ENCODE measurements at regions not wholly inside any gene's neighbourhood (a gene's known extent, or its start where the extent isn't known, plus 50 kb on each side); places are given as distances from the start of the nearest gene placed in this dataset.
A peak's percentile ranks its signal among the peaks of the same experiment; 100 is the strongest.
"Not testable (repeated sequence)": the region's sequence is repeated elsewhere in the genome, so short reads cannot be mapped to it uniquely, and the experiment has no call there.

DNA sequence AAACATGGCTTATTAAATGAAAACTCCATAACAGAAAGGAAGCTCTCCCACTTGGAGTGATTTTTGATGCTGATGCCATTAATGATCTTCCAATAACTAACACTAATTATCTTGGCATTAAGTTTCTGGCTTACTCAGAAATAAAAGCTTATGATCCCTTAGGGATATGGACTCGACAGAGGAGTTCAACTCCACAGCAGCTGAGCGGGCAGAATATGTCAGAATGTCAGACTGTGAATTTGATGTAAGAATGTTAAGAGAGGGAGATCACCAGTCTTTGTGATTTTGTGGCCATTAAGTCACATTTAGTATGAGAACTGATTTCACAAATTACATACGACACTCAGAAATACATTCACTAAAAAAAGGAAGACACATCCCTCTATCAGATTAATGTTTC is 2244.0 kb downstream of the ARAP2 start:
- H3K9me2 ChIP-seq (replicated peaks; ENCODE audit: low read depth, low read length) = no peaks in the 10 kb centered on the region
- no peaks in the 10 kb centered on the region for H3K9me3 ChIP-seq (ENCODE audit: insufficient read depth, low read depth, low read length)
- no peak overlapping the region for H3K9ac ChIP-seq (ENCODE audit: low read depth, low read length, poor library complexity, severe bottlenecking)
- H3K4me2 ChIP-seq (ENCODE audit: low read depth, low read length, poor library complexity, severe bottlenecking) = no peak overlapping the region
- no peak overlapping the region for H2AFZ ChIP-seq (ENCODE audit: low read length)
- no peak overlapping the region for H3K4me3 ChIP-seq (ENCODE audit: low read length, poor library complexity, severe bottlenecking)
- no peaks in the 10 kb centered on the region for H3F3A ChIP-seq (ENCODE audit: low read depth)
- H3K27me3 ChIP-seq (ENCODE audit: insufficient read depth, low read length, poor library complexity, severe bottlenecking) = no peaks in the 10 kb centered on the region
- TF ChIP-seq, protein P1, sequence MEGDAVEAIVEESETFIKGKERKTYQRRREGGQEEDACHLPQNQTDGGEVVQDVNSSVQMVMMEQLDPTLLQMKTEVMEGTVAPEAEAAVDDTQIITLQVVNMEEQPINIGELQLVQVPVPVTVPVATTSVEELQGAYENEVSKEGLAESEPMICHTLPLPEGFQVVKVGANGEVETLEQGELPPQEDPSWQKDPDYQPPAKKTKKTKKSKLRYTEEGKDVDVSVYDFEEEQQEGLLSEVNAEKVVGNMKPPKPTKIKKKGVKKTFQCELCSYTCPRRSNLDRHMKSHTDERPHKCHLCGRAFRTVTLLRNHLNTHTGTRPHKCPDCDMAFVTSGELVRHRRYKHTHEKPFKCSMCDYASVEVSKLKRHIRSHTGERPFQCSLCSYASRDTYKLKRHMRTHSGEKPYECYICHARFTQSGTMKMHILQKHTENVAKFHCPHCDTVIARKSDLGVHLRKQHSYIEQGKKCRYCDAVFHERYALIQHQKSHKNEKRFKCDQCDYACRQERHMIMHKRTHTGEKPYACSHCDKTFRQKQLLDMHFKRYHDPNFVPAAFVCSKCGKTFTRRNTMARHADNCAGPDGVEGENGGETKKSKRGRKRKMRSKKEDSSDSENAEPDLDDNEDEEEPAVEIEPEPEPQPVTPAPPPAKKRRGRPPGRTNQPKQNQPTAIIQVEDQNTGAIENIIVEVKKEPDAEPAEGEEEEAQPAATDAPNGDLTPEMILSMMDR (conservative IDR thresholded peaks at IDR 0.05; ENCODE audit: low read length) = no peak
- TF ChIP-seq EZH2phosphoT487 (IDR thresholded peaks at IDR 0.05; ENCODE audit: borderline replicate concordance) = no peak
- H4K20me1 ChIP-seq (ENCODE audit: insufficient read depth, low read length, poor library complexity, severe bottlenecking) = no peaks in the 10 kb centered on the region
- H3K4me1 ChIP-seq (ENCODE audit: insufficient read depth, low read length, poor library complexity, severe bottlenecking) = no peaks in the 10 kb centered on the region
- H3K79me2 ChIP-seq (ENCODE audit: insufficient read depth, low read length) = no peaks in the 10 kb centered on the region
- H3K36me3 ChIP-seq (ENCODE audit: insufficient read depth, low read length) = no peaks in the 10 kb centered on the region

DNA sequence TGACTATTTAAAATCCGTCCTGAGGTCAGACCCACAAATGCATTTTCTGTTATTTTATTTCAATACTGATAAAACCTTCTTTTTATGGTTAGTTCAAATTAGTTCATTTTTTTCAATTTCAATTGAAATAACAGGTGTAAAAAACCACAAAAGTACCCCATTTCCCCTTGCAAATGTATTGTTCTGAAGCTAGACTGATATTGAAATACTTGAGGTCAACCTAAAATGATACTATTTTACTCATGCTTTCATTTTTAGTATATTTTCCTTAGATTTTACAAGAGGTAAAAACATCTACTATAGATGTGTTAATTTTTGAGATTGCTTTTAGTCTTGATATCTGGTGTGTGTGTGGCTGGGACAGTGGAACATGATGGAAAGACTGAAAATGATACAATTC is 2237.8 kb downstream of the ARAP2 start:
- H3F3A ChIP-seq (ENCODE audit: low read depth); H3K9ac ChIP-seq (ENCODE audit: low read depth, low read length, poor library complexity, severe bottlenecking); H2AFZ ChIP-seq (ENCODE audit: low read length); H3K27me3 ChIP-seq (ENCODE audit: insufficient read depth, low read length, poor library complexity, severe bottlenecking); H3K4me3 ChIP-seq (ENCODE audit: low read length, poor library complexity, severe bottlenecking); H3K36me3 ChIP-seq (ENCODE audit: insufficient read depth, low read length); H3K79me2 ChIP-seq (ENCODE audit: insufficient read depth, low read length); H3K9me2 ChIP-seq (replicated peaks; ENCODE audit: low read depth, low read length); H3K4me2 ChIP-seq (ENCODE audit: low read depth, low read length, poor library complexity, severe bottlenecking); H4K20me1 ChIP-seq (ENCODE audit: insufficient read depth, low read length, poor library complexity, severe bottlenecking); H3K9me3 ChIP-seq (ENCODE audit: insufficient read depth, low read depth, low read length); H3K4me1 ChIP-seq (ENCODE audit: insufficient read depth, low read length, poor library complexity, severe bottlenecking): not testable (repeated sequence)

GRCh38 chr4:34009951-34010350 is 2234.4 kb downstream of the ARAP2 start:
- peak overlapping the region; percentile 15; the same call in 1 of the 2 replicates for H2AFZ ChIP-seq (ENCODE audit: low read length)

More at GRCh38 chr4:34009951-34010350, 2234.4 kb downstream of the ARAP2 start:
- Histone ChIP-seq H4K20me1 (ENCODE audit: insufficient read depth, low read length, poor library complexity, severe bottlenecking) (no peaks in the 10 kb centered on the region), H3F3A (ENCODE audit: low read depth) (no peaks in the 10 kb centered on the region), H3K9ac (ENCODE audit: low read depth, low read length, poor library complexity, severe bottlenecking) (no peak overlapping the region), H3K27me3 (ENCODE audit: insufficient read depth, low read length, poor library complexity, severe bottlenecking) (no peaks in the 10 kb centered on the region), H3K9me3 (ENCODE audit: insufficient read depth, low read depth, low read length) (no peaks in the 10 kb centered on the region), H3K79me2 (ENCODE audit: insufficient read depth, low read length) (no peaks in the 10 kb centered on the region), H3K4me3 (ENCODE audit: low read length, poor library complexity, severe bottlenecking) (no peak overlapping the region), H3K4me2 (ENCODE audit: low read depth, low read length, poor library complexity, severe bottlenecking) (no peak overlapping the region), H3K4me1 (ENCODE audit: insufficient read depth, low read length, poor library complexity, severe bottlenecking) (peaks cover 2% of the 10 kb centered on the region), H3K9me2 (replicated peaks; ENCODE audit: low read depth, low read length) (no peaks in the 10 kb centered on the region), H3K36me3 (ENCODE audit: insufficient read depth, low read length) (no peaks in the 10 kb centered on the region)
- no peak for TF ChIP-seq EZH2phosphoT487 (IDR thresholded peaks at IDR 0.05; ENCODE audit: borderline replicate concordance)
- TF ChIP-seq, protein P1 (conservative IDR thresholded peaks at IDR 0.05; ENCODE audit: low read length) = no peak

Data from Loucy (cell line).